ENCODE measurements at regions not wholly inside any gene's neighbourhood (a gene's known extent, or its start where the extent isn't known, plus 50 kb on each side); places are given as distances from the start of the nearest gene placed in this dataset.

GRCh38 chr6:146916435-146917025, 287.7 kb upstream of the STXBP5 start:
- H3K27me3 ChIP-seq (ENCODE audit: control insufficient read depth, insufficient read depth, low read length): no peaks in the 10 kb centered on the region
- peak overlapping the region; percentile 99 for H3K27ac ChIP-seq (ENCODE audit: low read length)
- H3K9me3 ChIP-seq (ENCODE audit: control insufficient read depth, insufficient read depth, low read depth, low read length): peaks cover 19% of the 10 kb centered on the region; the same call in 1 of the 2 replicates
- ChIA-PET POLR2A (no interaction called here), CTCF (no interaction called here)
- BruUV-seq (replicated peaks): no TSS peak
- ATAC-seq (no peak), DNase-seq (ENCODE audit: low read depth, low spot score) (no peak)
- H3K4me3 ChIP-seq (ENCODE audit: low read depth in 2 of 2, low read length in 2 of 2): no peak overlapping the region
- H3K36me3 ChIP-seq (ENCODE audit: control insufficient read depth, insufficient read depth, low read length): no peaks in the 10 kb centered on the region
- intact Hi-C loops (cut with micrococcal nuclease; ENCODE audit: unreplicated experiment): no loop called here
- in situ Hi-C loops (cut with HindIII; ENCODE audit: low pct_unique_long_range_greater_than_20kb, low sequenced_read_pairs): no loop called here
- TF ChIP-seq TCF7L2 (IDR thresholded peaks at IDR 0.05; ENCODE audit: low read depth, low read length): no peak
- TF ChIP-seq CTCF (IDR thresholded peaks at IDR 0.05): no peak
- no peak for TF ChIP-seq REST (IDR thresholded peaks at IDR 0.05; ENCODE audit: insufficient read depth in 1 of 2, low read depth in 2 of 2, low read length in 1 of 2)
- no peak for TF ChIP-seq SIN3A (IDR thresholded peaks at IDR 0.05; ENCODE audit: borderline replicate concordance, insufficient read depth, low read depth, low read length)
- no peak for TF ChIP-seq POLR2AphosphoS5 (IDR thresholded peaks at IDR 0.05; ENCODE audit: low read depth, low read length)
- peaks cover 42% of the 10 kb centered on the region for H3K4me1 ChIP-seq (ENCODE audit: control insufficient read depth, insufficient read depth, low read length)

- peaks cover 36% of the 10 kb centered on the region for H3K4me1 ChIP-seq (ENCODE audit: control insufficient read depth, insufficient read depth, low read length)
- no peak overlapping the region for H3K4me3 ChIP-seq (ENCODE audit: low read depth in 2 of 2, low read length in 2 of 2)
- CTCF ChIA-PET: no interaction called here
- no peaks in the 10 kb centered on the region for H3K27me3 ChIP-seq (ENCODE audit: control insufficient read depth, insufficient read depth, low read length)
- intact Hi-C loops (cut with micrococcal nuclease; ENCODE audit: unreplicated experiment): no loop called here
- POLR2A ChIA-PET: no interaction called here
- ATAC-seq (no peak), DNase-seq (ENCODE audit: low read depth, low spot score) (no peak)
- H3K36me3 ChIP-seq (ENCODE audit: control insufficient read depth, insufficient read depth, low read length): no peaks in the 10 kb centered on the region
- H3K27ac ChIP-seq (ENCODE audit: low read length): peak overlapping the region; percentile 99
- TF ChIP-seq TCF7L2 (IDR thresholded peaks at IDR 0.05; ENCODE audit: low read depth, low read length): no peak
- no peak for TF ChIP-seq POLR2AphosphoS5 (IDR thresholded peaks at IDR 0.05; ENCODE audit: low read depth, low read length)
- TF ChIP-seq REST (IDR thresholded peaks at IDR 0.05; ENCODE audit: insufficient read depth in 1 of 2, low read depth in 2 of 2, low read length in 1 of 2): no peak
- TF ChIP-seq SIN3A (IDR thresholded peaks at IDR 0.05; ENCODE audit: borderline replicate concordance, insufficient read depth, low read depth, low read length): no peak
- no peak for TF ChIP-seq CTCF (IDR thresholded peaks at IDR 0.05)
- in situ Hi-C loops (cut with HindIII; ENCODE audit: low pct_unique_long_range_greater_than_20kb, low sequenced_read_pairs): no loop called here
- peaks cover 16% of the 10 kb centered on the region; the same call in 1 of the 2 replicates for H3K9me3 ChIP-seq (ENCODE audit: control insufficient read depth, insufficient read depth, low read depth, low read length)
- no TSS peak for BruUV-seq (replicated peaks)
Measured at GRCh38 chr6:146917182-146917581, 287.0 kb upstream of the STXBP5 start.
